K562 (cell line): ENCODE measurements at regions not wholly inside any gene's neighbourhood (a gene's known extent, or its start where the extent isn't known, plus 50 kb on each side); places are given as distances from the start of the nearest gene placed in this dataset.

ENCODE experiments used
- ATAC-seq: fragments of 200-7000 bp; cut with Tn5 transposase; 3 replicates; pipeline ENCODE4 v1.9.1; 2020; ENCODE audit warnings: moderate library complexity
- BruUV-seq: library from RNA; stranded (reverse); fragments of 400-500 nt; replicated peaks from 2 replicates; lab custom pipeline; 2021; lab: Mats Ljungman, UMichigan
- CTCF ChIA-PET: fragments of 300-600 bp; formaldehyde crosslinking; extraction: SDS; loops from one replicate; lab custom pipeline; 2021; ENCODE audit warnings: low intra/inter-chr PET ratio; lab: Yijun Ruan, JAX
- POLR2A ChIA-PET: fragments of 300-600, 350-650 bp; sonication (Branson Sonifier 250); formaldehyde crosslinking; extraction: SDS; loops from one replicate; lab custom pipeline; 2021; ENCODE audit warnings: antibody characterized with exemption, inconsistent platforms; lab: Yijun Ruan, JAX
- DNase-seq, 4 experiments: peaks; one replicate each; pipeline versions ENCODE4 v3.0.0 to v3.0.0-alpha.2; 2011 to 2018; ENCODE audit warnings: low spot score in 3 of 4, mixed read lengths in 3 of 4; ENCODE audit errors: extremely low read depth in 1 of 4
- FAIRE-seq: peaks from 2 replicates; lab custom pipeline; 2011; peaks lifted over from hg19 to GRCh38; lab: Jason Lieb, UNC
- H2AFZ ChIP-seq: 2 replicates; pipeline ENCODE4 v1.6.0; 2011; ENCODE audit warnings: low read depth, low read length, control low read depth, inconsistent platforms
- H3K27ac ChIP-seq: fragments of 200-600 bp; 3 replicates; pipeline ENCODE4 v1.8.0; 2011; ENCODE audit warnings: low read depth, mild to moderate bottlenecking, control low read depth, inconsistent platforms, low read length, moderate library complexity, mixed read lengths; ENCODE audit errors: extremely low read depth
- H3K27me3 ChIP-seq, 2 experiments: fragments of 300-600 bp in 1 of 2; 2 replicates in 1 of 2; 3 replicates in 1 of 2; pipeline versions ENCODE4 v1.6.0 to v1.8.0; 2011; ENCODE audit warnings: inconsistent platforms in 2 of 2, low read length in 2 of 2, mild to moderate bottlenecking in 1 of 2, mixed read lengths in 1 of 2, moderate library complexity in 1 of 2; ENCODE audit not compliant: control insufficient read depth in 2 of 2, insufficient read depth in 2 of 2
- H3K36me3 ChIP-seq: fragments of 300-600 bp; 3 replicates; pipeline ENCODE4 v1.8.0; 2011; ENCODE audit warnings: mild to moderate bottlenecking, low read length, inconsistent platforms; ENCODE audit not compliant: control insufficient read depth, insufficient read depth
- H3K4me1 ChIP-seq, 2 experiments: fragments of 200-600 bp in 1 of 2; replicated peaks in 1 of 2; 2 replicates in 1 of 2; 3 replicates in 1 of 2; pipeline versions ENCODE4 v1.5.1 to v1.8.0; 2011; ENCODE audit warnings: inconsistent platforms in 2 of 2, low read length in 2 of 2, mild to moderate bottlenecking in 1 of 2, mixed read lengths in 1 of 2, moderate library complexity in 1 of 2; ENCODE audit not compliant: control insufficient read depth in 2 of 2, insufficient read depth in 2 of 2
- H3K4me2 ChIP-seq: 2 replicates; pipeline ENCODE4 v1.6.1; 2011; ENCODE audit warnings: low read length, control low read depth, inconsistent platforms, mixed read lengths; ENCODE audit not compliant: insufficient read depth
- H3K4me3 ChIP-seq: fragments of 200-600 bp; sonication (generic), shearing (Covaris generic); 2 replicates; pipeline ENCODE4 v1.5.1; 2016; ENCODE audit warnings: control low read depth, inconsistent platforms
- H3K79me2 ChIP-seq: fragments of 200-600 bp; 3 replicates; pipeline ENCODE4 v1.8.0; 2011; ENCODE audit warnings: low read length, inconsistent platforms; ENCODE audit not compliant: control insufficient read depth, insufficient read depth
- H3K9ac ChIP-seq, 2 experiments: 2 replicates each; pipeline versions ENCODE4 v1.6.0 to v1.6.1; 2011; ENCODE audit warnings: low read depth in 2 of 2, low read length in 2 of 2, control low read depth in 1 of 2, inconsistent platforms in 1 of 2, mild to moderate bottlenecking in 1 of 2, mixed read lengths in 1 of 2; ENCODE audit not compliant: insufficient read depth in 1 of 2
- H3K9me1 ChIP-seq: one replicate; pipeline ENCODE4 v1.6.0; 2011; ENCODE audit warnings: inconsistent platforms, mild to moderate bottlenecking, low read length, moderate library complexity; ENCODE audit not compliant: control insufficient read depth, insufficient read depth
- H3K9me3 ChIP-seq: replicated peaks from 2 replicates; pipeline ENCODE4 v1.5.1; 2011; ENCODE audit warnings: low read depth, low read length, inconsistent platforms; ENCODE audit not compliant: control insufficient read depth, insufficient read depth
- H4K20me1 ChIP-seq: replicated peaks from 2 replicates; pipeline ENCODE4 v1.6.1; 2011; ENCODE audit warnings: low read length, inconsistent platforms, mixed read lengths; ENCODE audit not compliant: control insufficient read depth, insufficient read depth
- GATA2 ChIP-seq: sonication (generic); formaldehyde crosslinking; IDR thresholded peaks from 2 replicates; pipeline ENCODE4 v1.4.0; 2020; ENCODE audit warnings: mild to moderate bottlenecking, missing genetic modification reagents
- HNRNPL ChIP-seq: fragments of 200-400 bp; formaldehyde crosslinking; IDR thresholded peaks from 2 replicates; pipeline ENCODE4 v1.6.1; 2017; ENCODE audit warnings: low read depth, mild to moderate bottlenecking, low read length
- PHTF2 ChIP-seq: fragments of 250-450 bp; sonication (Bioruptor Pico); IDR thresholded peaks from 2 replicates; pipeline ENCODE4 v1.5.0; 2021; ENCODE audit warnings: mild to moderate bottlenecking
- PTTG1 ChIP-seq: fragments of 450-650 bp; IDR thresholded peaks from 2 replicates; pipeline ENCODE4 v1.6.1; 2016; ENCODE audit warnings: low read depth, mild to moderate bottlenecking, missing genetic modification characterization, missing compliant biosample characterization
- SMAD1 ChIP-seq: fragments of 150-350 bp; IDR thresholded peaks from 2 replicates; pipeline ENCODE4 v1.6.1; 2014; ENCODE audit warnings: low read length, low read depth; ENCODE audit not compliant: partially characterized antibody
- TGIF2 ChIP-seq: sonication (generic); formaldehyde crosslinking; IDR thresholded peaks from 2 replicates; pipeline ENCODE4 v1.8.1; 2022; ENCODE audit warnings: mild to moderate bottlenecking, missing genetic modification reagents, moderate library complexity
- ZNF316 ChIP-seq: fragments of 450-650 bp; IDR thresholded peaks from 2 replicates; pipeline ENCODE4 v1.6.1; 2016
- WGBS: fragments of 100-300 bp; shearing (Covaris generic); methylation state at CpG from one replicate; pipeline ENCODE4 v1.1.6; 2016; ENCODE audit warnings: low coverage, mixed read lengths; ENCODE audit not compliant: insufficient coverage; ENCODE audit errors: missing lambda C conversion rate; 5-methylcytosine and 5-hydroxymethylcytosine counted together
- in situ Hi-C: fragments of 300-500 bp; cut with MboI; formaldehyde crosslinking; loops from 4 replicates; pipeline ENCODE4 v1.15.0; 2018; ENCODE audit warnings: inconsistent platforms, mixed read lengths
- intact Hi-C: fragments of 100-400 bp; cut with micrococcal nuclease; formaldehyde crosslinking; loops from 2 replicates; pipeline ENCODE4 v1.14.2; 2022
- TF ChIP-seq, protein P1 (sequence below): IDR thresholded peaks from 2 replicates; pipeline ENCODE4 v1.6.1; 2012; ENCODE audit warnings: low read depth, low read length, improper control_type of control experiment, borderline replicate concordance

DNA sequence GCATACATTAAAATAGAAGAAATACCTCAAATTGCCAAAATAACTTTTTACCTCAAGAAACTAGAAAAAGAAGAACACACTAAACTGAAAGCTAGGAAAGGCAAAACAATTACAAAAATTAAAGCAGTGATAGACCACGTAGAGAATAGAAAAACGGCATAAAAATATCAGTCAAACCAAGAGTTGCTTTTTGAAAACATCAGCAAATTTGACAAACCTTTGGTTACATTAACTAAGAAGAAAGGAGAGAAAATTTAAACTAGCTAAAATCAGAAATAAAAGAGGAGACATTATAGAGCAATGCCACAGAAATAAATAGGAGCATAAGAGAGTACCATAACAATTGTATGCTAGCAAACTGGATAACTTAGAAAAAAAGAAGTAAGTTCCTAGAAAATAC, 553.8 kb downstream of the CCER1 start:
- POLR2A ChIA-PET, result no interaction called here
- Histone ChIP-seq H3K4me2 (no peak overlapping the region), H3K9me1 (no peaks in the 10 kb centered on the region), H3K79me2 (no peaks in the 10 kb centered on the region), H4K20me1 (no peaks in the 10 kb centered on the region), H3K9ac (no peak overlapping the region), H3K36me3 (no peaks in the 10 kb centered on the region), H2AFZ (no peak overlapping the region), H3K4me3 (no peak overlapping the region), H3K9me3 (no peaks in the 10 kb centered on the region; the same call in 1 of the 2 replicates), H3K27ac (no peak overlapping the region), H3K27me3 (no peaks in the 10 kb centered on the region), H3K4me1 (no peaks in the 10 kb centered on the region)
- CTCF ChIA-PET, result no interaction called here
- TF ChIP-seq SMAD1 (no peak), PTTG1 (tag) (no peak), PHTF2 (no peak), TGIF2 (CRISPR knock-in tag) (no peak), HNRNPL (no peak), ZNF316 (peak; percentile 53; the same call in 1 of the 2 replicates), GATA2 (CRISPR knock-in tag) (no peak)
- TF ChIP-seq, protein P1, sequence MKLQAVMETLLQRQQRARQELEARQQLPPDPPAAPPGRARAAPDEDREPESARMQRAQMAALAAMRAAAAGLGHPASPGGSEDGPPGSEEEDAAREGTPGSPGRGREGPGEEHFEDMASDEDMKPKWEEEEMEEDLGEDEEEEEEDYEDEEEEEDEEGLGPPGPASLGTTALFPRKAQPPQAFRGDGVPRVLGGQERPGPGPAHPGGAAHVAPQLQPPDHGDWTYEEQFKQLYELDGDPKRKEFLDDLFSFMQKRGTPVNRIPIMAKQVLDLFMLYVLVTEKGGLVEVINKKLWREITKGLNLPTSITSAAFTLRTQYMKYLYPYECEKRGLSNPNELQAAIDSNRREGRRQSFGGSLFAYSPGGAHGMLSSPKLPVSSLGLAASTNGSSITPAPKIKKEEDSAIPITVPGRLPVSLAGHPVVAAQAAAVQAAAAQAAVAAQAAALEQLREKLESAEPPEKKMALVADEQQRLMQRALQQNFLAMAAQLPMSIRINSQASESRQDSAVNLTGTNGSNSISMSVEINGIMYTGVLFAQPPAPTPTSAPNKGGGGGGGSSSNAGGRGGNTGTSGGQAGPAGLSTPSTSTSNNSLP, result no peak
- BruUV-seq, result no TSS peak
- DNase-seq (no peak), FAIRE-seq (no peak), ATAC-seq (no peak)
- intact Hi-C loops, result no loop called here
- in situ Hi-C loops, result no loop called here
- 0% methylated on average over 2 of the region's 2 CpGs for WGBS
